HEK293T (cell line): ENCODE measurements at regions not wholly inside any gene's neighbourhood (a gene's known extent, or its start where the extent isn't known, plus 50 kb on each side); places are given as distances from the start of the nearest gene placed in this dataset.

ENCODE experiments used
- BHLHE40 ChIP-seq: fragments of 450-650 bp; IDR thresholded peaks from 2 replicates; pipeline ENCODE4 v1.6.1; 2016; ENCODE audit warnings: mild to moderate bottlenecking, moderate library complexity, borderline replicate concordance
- CTBP1 ChIP-seq: fragments of 450-650 bp; IDR thresholded peaks from 2 replicates; pipeline ENCODE4 v1.6.1; 2016; ENCODE audit warnings: borderline replicate concordance
- ELF4 ChIP-seq: fragments of 450-650 bp; IDR thresholded peaks from 2 replicates; pipeline ENCODE4 v1.6.1; 2017; ENCODE audit warnings: antibody characterized with exemption
- FOXA1 ChIP-seq: fragments of 450-650 bp; IDR thresholded peaks from 2 replicates; pipeline ENCODE4 v1.6.1; 2016; ENCODE audit warnings: mild to moderate bottlenecking
- FOXK2 ChIP-seq: fragments of 450-650 bp; IDR thresholded peaks from 2 replicates; pipeline ENCODE4 v1.6.1; 2016; ENCODE audit warnings: mild to moderate bottlenecking
- FOXM1 ChIP-seq: fragments of 450-650 bp; IDR thresholded peaks from 2 replicates; pipeline ENCODE4 v1.6.1; 2017; ENCODE audit warnings: mild to moderate bottlenecking, borderline replicate concordance
- HDGF ChIP-seq: fragments of 450-650 bp; IDR thresholded peaks from 2 replicates; pipeline ENCODE4 v1.6.1; 2017; ENCODE audit warnings: antibody characterized with exemption, borderline replicate concordance
- LEF1 ChIP-seq: fragments of 450-650 bp; IDR thresholded peaks from 2 replicates; pipeline ENCODE4 v1.6.1; 2017; ENCODE audit warnings: mild to moderate bottlenecking, borderline replicate concordance
- NFRKB ChIP-seq: fragments of 450-650 bp; IDR thresholded peaks from 2 replicates; pipeline ENCODE4 v1.6.1; 2016; ENCODE audit warnings: mild to moderate bottlenecking, moderate library complexity
- SP1 ChIP-seq: fragments of 450-650 bp; IDR thresholded peaks from 2 replicates; pipeline ENCODE4 v1.6.1; 2017
- SUZ12 ChIP-seq: fragments of 450-650 bp; IDR thresholded peaks from 2 replicates; pipeline ENCODE4 v1.6.1; 2016; ENCODE audit warnings: mild to moderate bottlenecking
- TARDBP ChIP-seq: fragments of 450-650 bp; IDR thresholded peaks from 2 replicates; pipeline ENCODE4 v1.6.1; 2016
- ZNF384 ChIP-seq: fragments of 450-650 bp; IDR thresholded peaks from 2 replicates; pipeline ENCODE4 v1.6.1; 2016

- no peak for TF ChIP-seq SP1
- no peak for TF ChIP-seq CTBP1
- no peak for TF ChIP-seq BHLHE40
- no peak for TF ChIP-seq LEF1
- no peak for TF ChIP-seq FOXM1
- no peak for TF ChIP-seq ZNF384
- no peak for TF ChIP-seq SUZ12
- no peak for TF ChIP-seq ELF4
- no peak for TF ChIP-seq HDGF
- TF ChIP-seq TARDBP = no peak
- no peak for TF ChIP-seq FOXA1
- TF ChIP-seq FOXK2 = no peak
- no peak for TF ChIP-seq NFRKB
Observed at GRCh38 chr10:21423850-21424249, 101.6 kb downstream of the SKIDA1 start.
